Sigmoid colon (tissue), 4 donors: ENCODE measurements at regions not wholly inside any gene's neighbourhood (a gene's known extent, or its start where the extent isn't known, plus 50 kb on each side); places are given as distances from the start of the nearest gene placed in this dataset.

ENCODE experiments used
- CTCF ChIP-seq, 4 experiments: fragments of 450-650 bp in 3 of 4; fragments of 200-600 bp in 1 of 4; IDR thresholded peaks; one replicate each; pipeline ENCODE4 v1.5.1; 2016 to 2019; ENCODE audit warnings: antibody characterized with exemption in 4 of 4, mild to moderate bottlenecking in 3 of 4, moderate library complexity in 2 of 4
- EP300 ChIP-seq, 4 donors: sonication (generic); formaldehyde crosslinking; IDR thresholded peaks; one replicate each; pipeline ENCODE4 v1.6.1; 2017; ENCODE audit warnings: antibody characterized with exemption in 4 of 4
- POLR2AphosphoS5 ChIP-seq, 4 donors: sonication (generic); formaldehyde crosslinking; IDR thresholded peaks; one replicate each; pipeline ENCODE4 v1.6.1; 2017; ENCODE audit warnings: antibody characterized with exemption in 4 of 4

GRCh38 chr12:39144613-39145061, 239.2 kb upstream of the CPNE8 start:
- no peak for TF ChIP-seq CTCF (IDR thresholded peaks at IDR 0.05)
- TF ChIP-seq EP300 (IDR thresholded peaks at IDR 0.05) = no peak
- TF ChIP-seq POLR2AphosphoS5 (IDR thresholded peaks at IDR 0.05) = no peak
